Large intestine (tissue), 3 donors: ENCODE measurements at regions not wholly inside any gene's neighbourhood (a gene's known extent, or its start where the extent isn't known, plus 50 kb on each side); places are given as distances from the start of the nearest gene placed in this dataset.
"Not testable (repeated sequence)": the region's sequence is repeated elsewhere in the genome, so short reads cannot be mapped to it uniquely, and the experiment has no call there.

Experiments used
- DNase-seq, 2 donors: peaks; one replicate each; pipeline versions ENCODE4 v3.0.0 to v3.0.0-alpha.2; 2013
- H3K27ac ChIP-seq: one replicate; pipeline ENCODE4 v1.5.1; 2013; ENCODE audit warnings: low read length
- H3K27me3 ChIP-seq: 2 replicates; pipeline ENCODE4 v1.6.1; 2013; ENCODE audit warnings: low read length; ENCODE audit not compliant: control insufficient read depth, insufficient read depth
- H3K36me3 ChIP-seq: 2 replicates; pipeline ENCODE4 v1.6.1; 2013; ENCODE audit warnings: low read length; ENCODE audit not compliant: control insufficient read depth, insufficient read depth
- H3K4me1 ChIP-seq: one replicate; pipeline ENCODE4 v1.6.1; 2013; ENCODE audit warnings: low read length; ENCODE audit not compliant: control insufficient read depth, insufficient read depth
- H3K4me3 ChIP-seq: one replicate; pipeline ENCODE4 v1.5.1; 2013; ENCODE audit warnings: low read length
- H3K9me3 ChIP-seq: one replicate; pipeline ENCODE4 v1.6.1; 2013; ENCODE audit warnings: mild to moderate bottlenecking, low read depth, low read length, moderate library complexity; ENCODE audit not compliant: control insufficient read depth
- WGBS: methylation state at CpG from one replicate; pipeline ENCODE4 v1.1.5; 2013; ENCODE audit warnings: low lambda C conversion rate; ENCODE audit not compliant: insufficient coverage; 5-methylcytosine and 5-hydroxymethylcytosine counted together

GRCh38 chr13:67383109-67383757 lies 153.1 kb upstream of the PCDH9 start:
- not testable (repeated sequence) for H3K27ac ChIP-seq, H3K4me1 ChIP-seq, H3K9me3 ChIP-seq, H3K27me3 ChIP-seq, H3K4me3 ChIP-seq, DNase-seq, H3K36me3 ChIP-seq
- no CpG with 5 or more reads among the region's 7 CpGs for WGBS

DNA sequence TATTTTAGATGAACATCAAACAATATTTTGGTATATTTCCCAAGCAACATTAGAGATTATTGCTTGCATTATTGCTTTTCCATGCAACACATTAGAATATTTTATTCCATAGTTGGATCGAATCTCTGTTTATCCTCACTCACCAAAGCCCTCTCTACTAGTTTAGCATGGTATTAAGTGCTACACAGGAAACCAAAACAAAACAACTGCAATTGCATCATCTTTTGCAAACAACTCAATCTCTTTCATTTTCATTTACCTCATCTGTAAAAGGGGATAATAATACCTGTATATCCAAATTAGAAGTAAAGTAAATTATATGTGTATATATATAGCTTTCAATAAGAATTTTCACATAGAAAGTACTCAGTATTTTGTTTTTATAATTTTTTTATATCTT lies 147.8 kb upstream of the PCDH9 start:
- no CpG with 5 or more reads among the region's 1 CpG for WGBS
- H3K27me3 ChIP-seq = no peaks in the 10 kb centered on the region
- no peak overlapping the region for H3K27ac ChIP-seq
- DNase-seq = no peak
- H3K9me3 ChIP-seq = no peaks in the 10 kb centered on the region
- H3K36me3 ChIP-seq = no peaks in the 10 kb centered on the region
- H3K4me1 ChIP-seq = no peaks in the 10 kb centered on the region
- no peak overlapping the region for H3K4me3 ChIP-seq

- 89% methylated on average over 1 of the region's 1 CpG for WGBS
- no peak overlapping the region for H3K27ac ChIP-seq
- no peaks in the 10 kb centered on the region for H3K4me1 ChIP-seq
- no peak overlapping the region for H3K4me3 ChIP-seq
- no peak for DNase-seq
- no peaks in the 10 kb centered on the region for H3K27me3 ChIP-seq
- no peaks in the 10 kb centered on the region for H3K9me3 ChIP-seq
- H3K36me3 ChIP-seq = no peaks in the 10 kb centered on the region
Observed at GRCh38 chr13:67374391-67374790, 144.3 kb upstream of the PCDH9 start.

DNA sequence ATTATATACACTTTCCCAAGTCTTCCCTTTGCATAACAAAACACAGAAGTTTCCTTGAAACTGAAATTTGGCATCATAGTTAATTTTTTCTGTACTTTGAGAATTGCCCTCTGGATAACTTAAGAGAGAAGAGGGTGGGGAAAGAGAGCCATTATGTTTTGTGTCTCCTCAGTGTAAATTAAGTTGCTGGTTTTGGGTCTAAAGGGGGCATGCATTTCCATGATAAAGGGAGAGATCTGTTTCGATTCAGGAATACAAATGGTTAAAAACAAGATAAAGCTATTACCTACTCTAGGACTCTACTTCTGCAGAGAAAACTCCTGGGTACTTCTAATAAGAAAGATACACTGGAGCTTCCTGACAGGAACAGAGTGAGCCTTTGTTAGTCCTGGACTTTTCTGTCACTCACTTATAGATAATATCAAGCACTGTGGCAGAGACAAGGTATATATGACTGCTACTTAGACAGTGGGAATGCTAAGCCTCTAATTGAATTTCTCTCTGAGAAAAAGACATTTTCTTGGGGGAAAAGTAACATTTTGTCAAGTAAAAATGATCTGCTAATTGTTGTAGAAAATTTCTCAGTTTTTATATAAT lies 142.8 kb upstream of the PCDH9 start:
- Histone ChIP-seq H3K36me3 (no peaks in the 10 kb centered on the region), H3K27me3 (no peaks in the 10 kb centered on the region), H3K27ac (no peak overlapping the region), H3K4me3 (no peak overlapping the region), H3K9me3 (no peaks in the 10 kb centered on the region), H3K4me1 (no peaks in the 10 kb centered on the region)
- WGBS = no CpG with 5 or more reads among the region's 1 CpG
- DNase-seq = no peak

- WGBS = 81% methylated on average over 3 of the region's 6 CpGs
- H3K9me3 ChIP-seq = no peaks in the 10 kb centered on the region
- peak; percentile 5 to 24 for DNase-seq
- no peaks in the 10 kb centered on the region for H3K36me3 ChIP-seq
- no peaks in the 10 kb centered on the region for H3K4me1 ChIP-seq
- H3K27me3 ChIP-seq = no peaks in the 10 kb centered on the region
- no peak overlapping the region for H3K4me3 ChIP-seq
- no peak overlapping the region for H3K27ac ChIP-seq
Observed at GRCh38 chr13:67369895-67370660, 139.9 kb upstream of the PCDH9 start.

- no peak overlapping the region for H3K27ac ChIP-seq
- no peaks in the 10 kb centered on the region for H3K9me3 ChIP-seq
- no peaks in the 10 kb centered on the region for H3K27me3 ChIP-seq
- WGBS = 80% methylated on average over 1 of the region's 1 CpG
- no peaks in the 10 kb centered on the region for H3K4me1 ChIP-seq
- no peaks in the 10 kb centered on the region for H3K36me3 ChIP-seq
- DNase-seq = no peak
- H3K4me3 ChIP-seq = no peak overlapping the region
Observed at GRCh38 chr13:67367399-67367798, 137.3 kb upstream of the PCDH9 start.

- H3K9me3 ChIP-seq = no peaks in the 10 kb centered on the region
- H3K4me3 ChIP-seq = no peak overlapping the region
- no peaks in the 10 kb centered on the region for H3K36me3 ChIP-seq
- no peaks in the 10 kb centered on the region for H3K27me3 ChIP-seq
- no peak overlapping the region for H3K27ac ChIP-seq
- DNase-seq = no peak
- no peaks in the 10 kb centered on the region for H3K4me1 ChIP-seq
Observed at GRCh38 chr13:67366533-67366932, 136.4 kb upstream of the PCDH9 start.

DNA sequence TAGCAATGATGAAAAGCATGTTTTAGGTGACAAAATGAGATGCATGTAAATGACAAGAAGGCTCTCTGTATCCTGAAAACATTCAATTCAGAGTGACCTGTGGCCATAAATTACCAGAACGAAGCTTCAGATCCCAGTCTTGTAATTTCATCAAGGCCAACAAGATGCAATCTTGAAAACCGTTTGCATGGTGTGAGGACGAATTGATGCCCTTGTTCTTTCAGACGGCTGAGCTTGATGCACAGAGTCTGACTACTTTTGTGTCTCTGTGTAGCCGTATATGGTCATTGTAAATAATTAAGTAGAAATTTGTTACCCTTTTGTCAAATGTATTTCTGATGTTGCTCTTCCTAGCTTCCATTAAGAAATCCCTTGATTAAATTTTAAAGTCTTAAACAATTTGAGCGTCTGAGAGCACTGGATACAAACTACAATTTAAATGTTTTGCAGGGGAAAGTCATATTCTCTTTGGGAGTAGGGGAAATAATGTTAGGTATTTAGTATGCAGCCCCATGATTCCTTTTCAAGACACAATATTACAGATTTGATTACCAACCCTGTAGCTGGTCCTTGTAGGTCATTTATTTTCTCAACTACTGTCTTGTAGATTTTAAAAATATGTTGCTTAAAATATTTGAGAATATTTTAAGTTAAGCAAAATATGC lies 125.8 kb upstream of the PCDH9 start:
- Histone ChIP-seq H3K27ac (no peak overlapping the region), H3K27me3 (no peaks in the 10 kb centered on the region), H3K36me3 (no peaks in the 10 kb centered on the region), H3K9me3 (no peaks in the 10 kb centered on the region), H3K4me1 (no peaks in the 10 kb centered on the region), H3K4me3 (no peak overlapping the region)
- DNase-seq = no peak
- WGBS = 71% methylated on average over 1 of the region's 6 CpGs

GRCh38 chr13:67353941-67354340 lies 123.8 kb upstream of the PCDH9 start:
- no CpG with 5 or more reads among the region's 2 CpGs for WGBS
- no peak overlapping the region for H3K4me3 ChIP-seq
- no peaks in the 10 kb centered on the region for H3K9me3 ChIP-seq
- no peaks in the 10 kb centered on the region for H3K36me3 ChIP-seq
- H3K27ac ChIP-seq = no peak overlapping the region
- DNase-seq = no peak
- H3K27me3 ChIP-seq = no peaks in the 10 kb centered on the region
- no peaks in the 10 kb centered on the region for H3K4me1 ChIP-seq

- 89% methylated on average over 1 of the region's 1 CpG for WGBS
- DNase-seq = no peak
- no peaks in the 10 kb centered on the region for H3K4me1 ChIP-seq
- H3K27ac ChIP-seq = no peak overlapping the region
- H3K27me3 ChIP-seq = no peaks in the 10 kb centered on the region
- no peaks in the 10 kb centered on the region for H3K36me3 ChIP-seq
- H3K4me3 ChIP-seq = no peak overlapping the region
- H3K9me3 ChIP-seq = no peaks in the 10 kb centered on the region
Observed at GRCh38 chr13:67353031-67353430, 122.9 kb upstream of the PCDH9 start.
